ENCODE measurements at regions not wholly inside any gene's neighbourhood (a gene's known extent, or its start where the extent isn't known, plus 50 kb on each side); places are given as distances from the start of the nearest gene placed in this dataset.

DNA sequence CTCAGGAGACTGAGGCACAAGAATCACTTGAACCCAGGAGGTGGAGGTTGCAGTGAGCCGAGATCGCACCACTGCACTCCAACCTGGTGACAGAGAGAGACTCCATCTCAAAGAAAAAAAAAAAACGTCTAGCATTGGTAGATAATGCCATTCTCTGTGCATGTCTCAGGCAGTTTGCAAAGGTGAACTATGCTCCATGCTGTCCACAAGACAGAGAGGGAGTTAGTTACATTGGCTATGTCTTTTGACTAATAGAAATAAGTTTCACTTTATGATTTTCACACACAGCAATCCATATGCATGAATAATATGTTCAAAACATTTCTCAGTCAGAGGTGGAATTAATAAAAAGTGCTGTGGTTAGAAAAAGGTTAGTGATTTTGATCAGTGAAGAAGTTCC lies 591.4 kb downstream of the ETS1 start:
- TF ChIP-seq POLR2A (IDR thresholded peaks at IDR 0.05), result no peak
- TF ChIP-seq, protein P1, sequence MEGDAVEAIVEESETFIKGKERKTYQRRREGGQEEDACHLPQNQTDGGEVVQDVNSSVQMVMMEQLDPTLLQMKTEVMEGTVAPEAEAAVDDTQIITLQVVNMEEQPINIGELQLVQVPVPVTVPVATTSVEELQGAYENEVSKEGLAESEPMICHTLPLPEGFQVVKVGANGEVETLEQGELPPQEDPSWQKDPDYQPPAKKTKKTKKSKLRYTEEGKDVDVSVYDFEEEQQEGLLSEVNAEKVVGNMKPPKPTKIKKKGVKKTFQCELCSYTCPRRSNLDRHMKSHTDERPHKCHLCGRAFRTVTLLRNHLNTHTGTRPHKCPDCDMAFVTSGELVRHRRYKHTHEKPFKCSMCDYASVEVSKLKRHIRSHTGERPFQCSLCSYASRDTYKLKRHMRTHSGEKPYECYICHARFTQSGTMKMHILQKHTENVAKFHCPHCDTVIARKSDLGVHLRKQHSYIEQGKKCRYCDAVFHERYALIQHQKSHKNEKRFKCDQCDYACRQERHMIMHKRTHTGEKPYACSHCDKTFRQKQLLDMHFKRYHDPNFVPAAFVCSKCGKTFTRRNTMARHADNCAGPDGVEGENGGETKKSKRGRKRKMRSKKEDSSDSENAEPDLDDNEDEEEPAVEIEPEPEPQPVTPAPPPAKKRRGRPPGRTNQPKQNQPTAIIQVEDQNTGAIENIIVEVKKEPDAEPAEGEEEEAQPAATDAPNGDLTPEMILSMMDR (IDR thresholded peaks at IDR 0.05), result no peak
- WGBS, 2 donors, result 68 to 77% methylated on average over 3 of the region's 3 CpGs
- H3K4me1 ChIP-seq, result no peaks in the 10 kb centered on the region
- H3K4me3 ChIP-seq, result no peak overlapping the region
- H3K27me3 ChIP-seq, result no peaks in the 10 kb centered on the region
- DNase-seq, result no peak
- intact Hi-C loops (cut with DNase I), result no loop called here
- H3K27ac ChIP-seq, result no peak overlapping the region
- H3K9me3 ChIP-seq, result no peaks in the 10 kb centered on the region
- no peaks in the 10 kb centered on the region for H3K36me3 ChIP-seq

DNA sequence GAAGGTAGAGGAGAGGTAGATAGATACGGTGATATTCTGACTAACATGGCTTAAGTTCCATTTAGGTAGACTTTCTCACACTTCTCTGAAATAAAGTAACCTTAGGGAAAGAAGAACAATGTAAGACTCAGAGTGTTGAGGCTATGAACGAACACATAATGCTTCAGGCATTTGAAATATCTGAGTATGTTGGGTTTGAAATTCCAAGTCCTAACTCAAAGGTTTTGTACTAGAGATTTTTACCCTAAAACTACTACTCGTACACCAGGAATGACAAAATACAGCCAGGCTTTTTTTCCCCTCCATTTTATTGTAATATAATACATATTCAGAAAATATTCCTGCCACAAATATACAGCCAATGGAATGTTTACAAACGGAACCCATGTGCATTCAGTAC lies 592.6 kb downstream of the ETS1 start:
- DNase-seq, result no peak
- TF ChIP-seq, protein P1 (IDR thresholded peaks at IDR 0.05), result no peak
- TF ChIP-seq POLR2A (IDR thresholded peaks at IDR 0.05), result no peak
- Histone ChIP-seq H3K9me3 (no peaks in the 10 kb centered on the region), H3K4me3 (no peak overlapping the region), H3K27ac (no peak overlapping the region), H3K27me3 (no peaks in the 10 kb centered on the region), H3K36me3 (no peaks in the 10 kb centered on the region), H3K4me1 (no peaks in the 10 kb centered on the region)
- intact Hi-C loops (cut with DNase I), result no loop called here
- 55 to 68% methylated on average over 4 of the region's 4 CpGs for WGBS, 2 donors

DNA sequence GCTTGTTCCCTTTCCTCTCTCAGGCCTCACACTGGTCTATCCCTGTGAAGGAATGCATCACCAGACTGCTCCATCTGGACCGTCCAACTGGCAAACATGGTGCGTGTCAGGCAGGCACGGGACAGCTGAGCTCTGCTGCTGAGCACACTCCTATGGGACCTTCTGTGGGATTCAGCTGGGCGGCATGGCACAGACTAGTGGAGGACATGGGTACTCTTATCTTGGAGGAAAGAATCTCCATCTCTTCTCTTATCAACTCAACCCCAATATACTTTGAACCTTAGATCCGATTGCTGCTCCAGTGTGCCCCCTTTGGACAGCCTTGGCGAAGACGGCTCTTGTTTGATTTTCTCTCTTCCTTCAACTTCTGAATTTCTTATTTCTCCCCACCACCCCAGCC lies 593.6 kb downstream of the ETS1 start:
- H3K36me3 ChIP-seq, result no peaks in the 10 kb centered on the region
- intact Hi-C loops (cut with DNase I), result no loop called here
- no peak for DNase-seq
- no peaks in the 10 kb centered on the region for H3K4me1 ChIP-seq
- H3K4me3 ChIP-seq, result no peak overlapping the region
- TF ChIP-seq POLR2A (IDR thresholded peaks at IDR 0.05), result no peak
- TF ChIP-seq, protein P1 (IDR thresholded peaks at IDR 0.05), result no peak
- no peaks in the 10 kb centered on the region for H3K9me3 ChIP-seq
- WGBS, 2 donors, result 68 to 83% methylated on average over 7 of the region's 7 CpGs
- no peaks in the 10 kb centered on the region for H3K27me3 ChIP-seq
- H3K27ac ChIP-seq, result no peak overlapping the region

DNA sequence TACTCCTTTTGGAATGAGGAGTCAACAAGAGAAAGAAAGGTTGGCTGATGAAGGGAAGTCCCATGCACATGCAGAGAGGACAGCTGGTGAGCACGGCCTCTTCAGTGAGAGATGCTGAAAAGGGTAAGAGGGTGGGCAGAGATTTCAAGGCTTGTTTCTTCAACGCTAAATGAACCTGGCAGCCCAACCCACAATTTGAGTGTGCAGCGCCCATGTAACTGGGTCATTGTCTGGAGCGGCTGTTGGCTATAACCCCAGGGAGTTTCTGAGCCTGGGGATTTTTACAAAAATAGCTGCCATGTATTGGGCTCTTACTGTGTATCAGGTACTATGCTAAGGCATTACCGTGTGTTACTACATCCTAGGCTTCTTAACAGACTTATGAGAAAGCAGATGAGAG lies 594.1 kb downstream of the ETS1 start:
- TF ChIP-seq POLR2A (IDR thresholded peaks at IDR 0.05), result no peak
- Histone ChIP-seq H3K4me1 (no peaks in the 10 kb centered on the region), H3K9me3 (no peaks in the 10 kb centered on the region), H3K27ac (no peak overlapping the region), H3K27me3 (no peaks in the 10 kb centered on the region), H3K36me3 (no peaks in the 10 kb centered on the region), H3K4me3 (no peak overlapping the region)
- WGBS, 2 donors, result 68 to 85% methylated on average over 4 to 5 of the region's 5 CpGs
- intact Hi-C loops (cut with DNase I), result no loop called here
- DNase-seq, result no peak

DNA sequence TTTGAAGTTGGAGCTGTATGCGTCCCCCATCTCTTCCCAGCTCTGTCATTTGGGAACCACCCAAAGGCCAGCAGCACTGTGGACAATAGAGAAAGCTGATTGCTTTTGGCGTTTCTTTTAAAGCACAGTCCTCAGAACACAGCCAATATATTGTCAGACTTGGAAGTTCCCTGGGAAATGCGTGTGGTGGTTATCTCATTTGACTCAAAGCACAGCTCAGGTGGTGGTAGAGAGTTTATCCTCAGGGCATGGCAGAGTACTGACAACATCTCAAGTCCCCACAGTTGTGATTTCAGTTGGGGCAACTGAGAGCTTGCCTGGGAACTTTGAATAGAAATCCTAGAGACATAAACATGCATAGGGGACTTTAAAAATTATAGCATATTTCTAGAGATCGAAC lies 601.3 kb downstream of the ETS1 start:
- no peak for DNase-seq
- no peaks in the 10 kb centered on the region for H3K9me3 ChIP-seq
- H3K4me3 ChIP-seq, result no peak overlapping the region
- intact Hi-C loops (cut with DNase I), result no loop called here
- no peak overlapping the region for H3K27ac ChIP-seq
- H3K36me3 ChIP-seq, result no peaks in the 10 kb centered on the region
- TF ChIP-seq, protein P1 (IDR thresholded peaks at IDR 0.05), result no peak
- no peak for TF ChIP-seq POLR2A (IDR thresholded peaks at IDR 0.05)
- WGBS, 2 donors, result 74 to 80% methylated on average over 4 of the region's 4 CpGs
- no peaks in the 10 kb centered on the region for H3K4me1 ChIP-seq
- no peaks in the 10 kb centered on the region for H3K27me3 ChIP-seq

DNA sequence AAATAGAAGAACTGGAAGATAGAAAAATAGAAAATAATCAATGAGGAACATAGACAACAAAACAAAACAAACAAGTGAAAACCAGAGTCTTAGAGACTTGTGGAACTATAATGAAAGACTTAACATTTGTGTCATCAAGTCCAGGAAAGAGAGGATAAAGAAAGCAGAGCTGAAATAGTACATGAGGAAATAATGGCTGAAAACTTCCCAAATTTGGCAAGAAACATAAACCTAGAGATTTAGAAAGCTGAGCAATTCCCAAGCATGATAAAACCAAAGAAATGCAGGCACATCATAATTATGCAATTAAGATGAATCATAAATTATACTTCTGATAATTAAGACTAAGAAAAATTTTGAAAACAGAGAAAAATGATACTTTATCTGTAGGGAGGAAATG lies 614.5 kb downstream of the ETS1 start:
- Histone ChIP-seq H3K9me3 (peaks cover 0 to 2% (median 0%) of the 10 kb centered on the region in 3 donors), H3K27me3 (no peaks in the 10 kb centered on the region), H3K27ac (no peak overlapping the region), H3K4me1 (no peaks in the 10 kb centered on the region), H3K4me3 (no peak overlapping the region), H3K36me3 (no peaks in the 10 kb centered on the region)
- intact Hi-C loops (cut with DNase I), result no loop called here
- TF ChIP-seq, protein P1 (IDR thresholded peaks at IDR 0.05), result no peak
- no peak for TF ChIP-seq POLR2A (IDR thresholded peaks at IDR 0.05)
- DNase-seq, result no peak
